ENCODE measurements at regions not wholly inside any gene's neighbourhood (a gene's known extent, or its start where the extent isn't known, plus 50 kb on each side); places are given as distances from the start of the nearest gene placed in this dataset.

DNA sequence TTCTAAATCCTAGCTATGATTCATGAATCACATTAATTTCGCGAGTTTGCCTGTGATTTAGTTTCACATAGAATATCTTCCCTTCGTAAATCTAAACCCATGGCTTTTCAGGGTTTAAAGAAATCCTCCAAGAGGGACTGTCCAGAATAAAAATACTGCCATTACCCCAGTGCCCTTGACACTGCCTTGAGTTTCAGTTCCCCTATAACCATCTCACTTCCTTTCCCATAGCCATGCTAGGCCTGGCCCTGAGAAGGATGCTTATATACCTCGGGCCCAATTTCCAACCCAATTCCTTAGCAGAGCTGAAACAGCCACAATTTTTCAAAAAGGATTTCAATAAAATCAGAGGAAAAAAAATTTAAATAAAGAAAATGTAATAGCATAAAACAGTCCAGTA lies 697.3 kb downstream of the FRK start:
- H3K4me3 Mint-ChIP-seq = no peak overlapping the region
- no peaks in the 10 kb centered on the region for H3K27me3 Mint-ChIP-seq (ENCODE audit: low read depth)
- ChIA-PET POLR2A (no interaction called here), CTCF (no interaction called here)
- H3K9me3 Mint-ChIP-seq = peaks cover 36% of the 10 kb centered on the region
- DNase-seq (ENCODE audit: low spot score) (no peak), ATAC-seq (no peak)
- TF ChIP-seq, protein P1, sequence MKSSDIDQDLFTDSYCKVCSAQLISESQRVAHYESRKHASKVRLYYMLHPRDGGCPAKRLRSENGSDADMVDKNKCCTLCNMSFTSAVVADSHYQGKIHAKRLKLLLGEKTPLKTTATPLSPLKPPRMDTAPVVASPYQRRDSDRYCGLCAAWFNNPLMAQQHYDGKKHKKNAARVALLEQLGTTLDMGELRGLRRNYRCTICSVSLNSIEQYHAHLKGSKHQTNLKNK (CRISPR knock-in tag; IDR thresholded peaks at IDR 0.05) = no peak
- TF ChIP-seq, protein P2, sequence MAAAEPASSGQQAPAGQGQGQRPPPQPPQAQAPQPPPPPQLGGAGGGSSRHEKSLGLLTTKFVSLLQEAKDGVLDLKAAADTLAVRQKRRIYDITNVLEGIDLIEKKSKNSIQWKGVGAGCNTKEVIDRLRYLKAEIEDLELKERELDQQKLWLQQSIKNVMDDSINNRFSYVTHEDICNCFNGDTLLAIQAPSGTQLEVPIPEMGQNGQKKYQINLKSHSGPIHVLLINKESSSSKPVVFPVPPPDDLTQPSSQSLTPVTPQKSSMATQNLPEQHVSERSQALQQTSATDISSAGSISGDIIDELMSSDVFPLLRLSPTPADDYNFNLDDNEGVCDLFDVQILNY (CRISPR knock-in tag; IDR thresholded peaks at IDR 0.05) = no peak
- TF ChIP-seq, protein P3, sequence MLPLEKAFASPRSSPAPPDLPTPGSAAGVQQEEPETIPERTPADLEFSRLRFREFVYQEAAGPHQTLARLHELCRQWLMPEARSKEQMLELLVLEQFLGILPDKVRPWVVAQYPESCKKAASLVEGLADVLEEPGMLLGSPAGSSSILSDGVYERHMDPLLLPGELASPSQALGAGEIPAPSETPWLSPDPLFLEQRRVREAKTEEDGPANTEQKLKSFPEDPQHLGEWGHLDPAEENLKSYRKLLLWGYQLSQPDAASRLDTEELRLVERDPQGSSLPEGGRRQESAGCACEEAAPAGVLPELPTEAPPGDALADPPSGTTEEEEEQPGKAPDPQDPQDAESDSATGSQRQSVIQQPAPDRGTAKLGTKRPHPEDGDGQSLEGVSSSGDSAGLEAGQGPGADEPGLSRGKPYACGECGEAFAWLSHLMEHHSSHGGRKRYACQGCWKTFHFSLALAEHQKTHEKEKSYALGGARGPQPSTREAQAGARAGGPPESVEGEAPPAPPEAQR (CRISPR knock-in tag; IDR thresholded peaks at IDR 0.05) = no peak
- H3K27ac Mint-ChIP-seq = no peak overlapping the region
- H3K4me1 Mint-ChIP-seq = no peaks in the 10 kb centered on the region
- peaks cover 31% of the 10 kb centered on the region for H3K36me3 Mint-ChIP-seq

DNA sequence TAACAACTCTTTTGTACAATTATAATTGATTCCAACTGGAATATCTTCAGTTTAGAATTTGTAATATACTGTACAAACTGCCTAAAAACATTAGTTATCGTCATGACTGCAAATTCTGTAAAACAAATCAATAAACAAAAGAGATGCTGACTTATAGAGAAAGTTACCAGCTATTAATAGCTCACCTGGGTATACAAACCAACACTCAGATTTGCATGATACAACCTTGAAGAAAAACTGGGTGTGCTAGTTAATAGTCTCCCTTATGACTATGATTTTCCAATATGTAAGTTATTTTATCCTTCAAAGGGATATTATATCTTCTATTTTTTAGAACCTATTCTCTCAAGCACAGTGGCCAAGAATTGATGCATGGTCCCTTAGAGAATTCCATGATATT lies 698.5 kb downstream of the FRK start:
- Mint-ChIP-seq H3K4me1 (no peaks in the 10 kb centered on the region; the same call in 1 of the 2 replicates), H3K4me3 (no peak overlapping the region), H3K27ac (no peak overlapping the region), H3K9me3 (peaks cover 29% of the 10 kb centered on the region), H3K36me3 (peaks cover 24% of the 10 kb centered on the region), H3K27me3 (ENCODE audit: low read depth) (no peaks in the 10 kb centered on the region)
- no peak for TF ChIP-seq ZNF671 (CRISPR knock-in tag; IDR thresholded peaks at IDR 0.05)
- TF ChIP-seq PRRX2 (CRISPR knock-in tag; IDR thresholded peaks at IDR 0.05) = no peak
- TF ChIP-seq, protein P4, sequence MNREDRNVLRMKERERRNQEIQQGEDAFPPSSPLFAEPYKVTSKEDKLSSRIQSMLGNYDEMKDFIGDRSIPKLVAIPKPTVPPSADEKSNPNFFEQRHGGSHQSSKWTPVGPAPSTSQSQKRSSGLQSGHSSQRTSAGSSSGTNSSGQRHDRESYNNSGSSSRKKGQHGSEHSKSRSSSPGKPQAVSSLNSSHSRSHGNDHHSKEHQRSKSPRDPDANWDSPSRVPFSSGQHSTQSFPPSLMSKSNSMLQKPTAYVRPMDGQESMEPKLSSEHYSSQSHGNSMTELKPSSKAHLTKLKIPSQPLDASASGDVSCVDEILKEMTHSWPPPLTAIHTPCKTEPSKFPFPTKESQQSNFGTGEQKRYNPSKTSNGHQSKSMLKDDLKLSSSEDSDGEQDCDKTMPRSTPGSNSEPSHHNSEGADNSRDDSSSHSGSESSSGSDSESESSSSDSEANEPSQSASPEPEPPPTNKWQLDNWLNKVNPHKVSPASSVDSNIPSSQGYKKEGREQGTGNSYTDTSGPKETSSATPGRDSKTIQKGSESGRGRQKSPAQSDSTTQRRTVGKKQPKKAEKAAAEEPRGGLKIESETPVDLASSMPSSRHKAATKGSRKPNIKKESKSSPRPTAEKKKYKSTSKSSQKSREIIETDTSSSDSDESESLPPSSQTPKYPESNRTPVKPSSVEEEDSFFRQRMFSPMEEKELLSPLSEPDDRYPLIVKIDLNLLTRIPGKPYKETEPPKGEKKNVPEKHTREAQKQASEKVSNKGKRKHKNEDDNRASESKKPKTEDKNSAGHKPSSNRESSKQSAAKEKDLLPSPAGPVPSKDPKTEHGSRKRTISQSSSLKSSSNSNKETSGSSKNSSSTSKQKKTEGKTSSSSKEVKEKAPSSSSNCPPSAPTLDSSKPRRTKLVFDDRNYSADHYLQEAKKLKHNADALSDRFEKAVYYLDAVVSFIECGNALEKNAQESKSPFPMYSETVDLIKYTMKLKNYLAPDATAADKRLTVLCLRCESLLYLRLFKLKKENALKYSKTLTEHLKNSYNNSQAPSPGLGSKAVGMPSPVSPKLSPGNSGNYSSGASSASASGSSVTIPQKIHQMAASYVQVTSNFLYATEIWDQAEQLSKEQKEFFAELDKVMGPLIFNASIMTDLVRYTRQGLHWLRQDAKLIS (CRISPR knock-in tag; IDR thresholded peaks at IDR 0.05; ENCODE audit: borderline replicate concordance) = no peak
- TF ChIP-seq CREM (CRISPR knock-in tag; IDR thresholded peaks at IDR 0.05) = no peak
- TF ChIP-seq, protein P5, sequence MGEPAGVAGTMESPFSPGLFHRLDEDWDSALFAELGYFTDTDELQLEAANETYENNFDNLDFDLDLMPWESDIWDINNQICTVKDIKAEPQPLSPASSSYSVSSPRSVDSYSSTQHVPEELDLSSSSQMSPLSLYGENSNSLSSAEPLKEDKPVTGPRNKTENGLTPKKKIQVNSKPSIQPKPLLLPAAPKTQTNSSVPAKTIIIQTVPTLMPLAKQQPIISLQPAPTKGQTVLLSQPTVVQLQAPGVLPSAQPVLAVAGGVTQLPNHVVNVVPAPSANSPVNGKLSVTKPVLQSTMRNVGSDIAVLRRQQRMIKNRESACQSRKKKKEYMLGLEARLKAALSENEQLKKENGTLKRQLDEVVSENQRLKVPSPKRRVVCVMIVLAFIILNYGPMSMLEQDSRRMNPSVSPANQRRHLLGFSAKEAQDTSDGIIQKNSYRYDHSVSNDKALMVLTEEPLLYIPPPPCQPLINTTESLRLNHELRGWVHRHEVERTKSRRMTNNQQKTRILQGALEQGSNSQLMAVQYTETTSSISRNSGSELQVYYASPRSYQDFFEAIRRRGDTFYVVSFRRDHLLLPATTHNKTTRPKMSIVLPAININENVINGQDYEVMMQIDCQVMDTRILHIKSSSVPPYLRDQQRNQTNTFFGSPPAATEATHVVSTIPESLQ (CRISPR knock-in tag; IDR thresholded peaks at IDR 0.05) = no peak
- TF ChIP-seq IRF2 (CRISPR knock-in tag; IDR thresholded peaks at IDR 0.05; ENCODE audit: borderline replicate concordance, low read depth) = no peak
- no peak for TF ChIP-seq RORB (CRISPR knock-in tag; IDR thresholded peaks at IDR 0.05)
- TF ChIP-seq MXD4 (CRISPR knock-in tag; IDR thresholded peaks at IDR 0.05; ENCODE audit: borderline replicate concordance) = no peak
- TF ChIP-seq ZNF396 (CRISPR knock-in tag; IDR thresholded peaks at IDR 0.05; ENCODE audit: borderline replicate concordance) = no peak
- TF ChIP-seq TP53 (CRISPR knock-in tag; IDR thresholded peaks at IDR 0.05) = no peak
- no peak for TF ChIP-seq NFE2L1 (CRISPR knock-in tag; IDR thresholded peaks at IDR 0.05)
- no peak for TF ChIP-seq NR2C2 (CRISPR knock-in tag; IDR thresholded peaks at IDR 0.05)
- no peak for TF ChIP-seq SOX15 (CRISPR knock-in tag; IDR thresholded peaks at IDR 0.05)
- TF ChIP-seq ZNF232 (CRISPR knock-in tag; IDR thresholded peaks at IDR 0.05) = no peak
- TF ChIP-seq KAT7 (CRISPR knock-in tag; IDR thresholded peaks at IDR 0.05; ENCODE audit: borderline replicate concordance) = no peak
- ATAC-seq = no peak
- POLR2A ChIA-PET = no interaction called here
- no peak for DNase-seq (ENCODE audit: low spot score)
- CTCF ChIA-PET = no interaction called here
